Fibroblast of pulmonary artery (primary cell): ENCODE measurements at regions not wholly inside any gene's neighbourhood (a gene's known extent, or its start where the extent isn't known, plus 50 kb on each side); places are given as distances from the start of the nearest gene placed in this dataset.
"Not testable (repeated sequence)": the region's sequence is repeated elsewhere in the genome, so short reads cannot be mapped to it uniquely, and the experiment has no call there.

Experiments
- DNase-seq: peaks from one replicate; pipeline ENCODE4 v3.0.0-alpha.2; 2010; ENCODE audit warnings: low read depth
- H3K4me3 ChIP-seq: replicated peaks from 2 replicates; pipeline ENCODE4 v1.5.1; 2011; ENCODE audit warnings: low read depth, mild to moderate bottlenecking, control low read depth, low read length, moderate library complexity
- TF ChIP-seq, protein P1 (sequence below): IDR thresholded peaks from 2 replicates; pipeline ENCODE4 v1.5.1; 2011; ENCODE audit warnings: mild to moderate bottlenecking, control low read depth, low read length, inconsistent platforms; ENCODE audit errors: missing control alignments

DNA sequence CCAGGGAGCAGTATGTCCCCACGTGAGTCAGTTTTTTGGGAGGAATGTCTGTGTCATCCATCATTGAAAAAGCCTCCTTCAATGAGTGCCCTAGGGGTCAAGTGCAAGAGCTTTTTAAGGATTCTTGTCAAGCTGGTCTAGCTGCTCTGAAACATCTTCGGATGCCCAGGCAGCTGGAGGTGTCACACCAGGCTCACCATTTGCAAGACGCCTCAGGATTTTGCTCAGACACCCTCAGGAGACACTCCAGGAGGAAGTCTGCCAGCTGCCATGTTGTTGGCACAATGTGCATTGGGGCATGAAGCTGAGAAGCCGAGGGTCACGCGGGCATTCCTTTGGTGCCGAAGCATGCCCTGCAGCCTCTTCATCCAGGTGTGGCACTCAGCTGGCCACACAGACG lies 111.1 kb upstream of the S1PR3 start:
- TF ChIP-seq, protein P1, sequence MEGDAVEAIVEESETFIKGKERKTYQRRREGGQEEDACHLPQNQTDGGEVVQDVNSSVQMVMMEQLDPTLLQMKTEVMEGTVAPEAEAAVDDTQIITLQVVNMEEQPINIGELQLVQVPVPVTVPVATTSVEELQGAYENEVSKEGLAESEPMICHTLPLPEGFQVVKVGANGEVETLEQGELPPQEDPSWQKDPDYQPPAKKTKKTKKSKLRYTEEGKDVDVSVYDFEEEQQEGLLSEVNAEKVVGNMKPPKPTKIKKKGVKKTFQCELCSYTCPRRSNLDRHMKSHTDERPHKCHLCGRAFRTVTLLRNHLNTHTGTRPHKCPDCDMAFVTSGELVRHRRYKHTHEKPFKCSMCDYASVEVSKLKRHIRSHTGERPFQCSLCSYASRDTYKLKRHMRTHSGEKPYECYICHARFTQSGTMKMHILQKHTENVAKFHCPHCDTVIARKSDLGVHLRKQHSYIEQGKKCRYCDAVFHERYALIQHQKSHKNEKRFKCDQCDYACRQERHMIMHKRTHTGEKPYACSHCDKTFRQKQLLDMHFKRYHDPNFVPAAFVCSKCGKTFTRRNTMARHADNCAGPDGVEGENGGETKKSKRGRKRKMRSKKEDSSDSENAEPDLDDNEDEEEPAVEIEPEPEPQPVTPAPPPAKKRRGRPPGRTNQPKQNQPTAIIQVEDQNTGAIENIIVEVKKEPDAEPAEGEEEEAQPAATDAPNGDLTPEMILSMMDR = no peak
- no peak for DNase-seq

DNA sequence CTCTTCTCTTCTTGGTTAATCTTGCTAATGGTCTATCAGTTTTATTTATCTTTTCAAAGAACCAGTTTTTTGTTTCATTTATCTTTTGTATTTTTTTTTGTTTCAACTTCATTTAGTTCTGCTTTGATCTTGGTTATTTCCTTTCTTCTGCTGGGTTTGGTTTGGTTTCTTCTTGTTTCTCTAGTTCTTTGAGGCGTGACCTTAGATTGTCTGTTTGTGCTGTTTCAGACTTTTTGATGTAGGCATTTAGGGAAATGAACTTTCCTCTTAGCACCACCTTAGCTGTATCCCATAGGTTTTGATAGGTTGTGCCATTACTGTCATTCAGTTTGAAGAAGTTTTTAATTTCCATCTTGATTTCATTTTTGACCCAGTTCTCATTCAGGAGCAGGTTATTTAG lies 107.0 kb upstream of the S1PR3 start:
- not testable (repeated sequence) for DNase-seq

More for the DNA sequence above, 111.1 kb upstream of the S1PR3 start:
- no peak overlapping the region for H3K4me3 ChIP-seq

DNA sequence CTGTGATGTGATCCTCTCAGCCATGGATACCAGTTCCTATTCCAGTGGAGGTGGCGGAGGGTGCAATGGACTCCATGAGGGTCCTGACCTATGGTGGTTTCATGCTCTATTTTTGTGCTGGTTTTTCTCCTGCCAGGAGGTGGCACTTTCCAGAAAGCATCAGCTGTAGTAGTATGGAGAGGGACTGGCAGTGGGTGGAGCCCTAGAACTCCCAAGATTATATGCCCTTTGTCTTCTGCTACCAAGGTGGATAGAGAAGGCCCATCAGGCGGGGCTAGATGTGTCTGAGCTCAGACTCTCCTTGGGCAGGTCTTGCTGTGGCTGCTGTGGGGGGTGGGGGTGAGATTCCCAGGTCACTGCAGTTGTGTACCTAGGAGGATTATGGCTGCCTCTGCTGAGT lies 104.5 kb upstream of the S1PR3 start:
- DNase-seq, H3K4me3 ChIP-seq: not testable (repeated sequence)

More for the DNA sequence above, 107.0 kb upstream of the S1PR3 start:
- H3K4me3 ChIP-seq = not testable (repeated sequence)

DNA sequence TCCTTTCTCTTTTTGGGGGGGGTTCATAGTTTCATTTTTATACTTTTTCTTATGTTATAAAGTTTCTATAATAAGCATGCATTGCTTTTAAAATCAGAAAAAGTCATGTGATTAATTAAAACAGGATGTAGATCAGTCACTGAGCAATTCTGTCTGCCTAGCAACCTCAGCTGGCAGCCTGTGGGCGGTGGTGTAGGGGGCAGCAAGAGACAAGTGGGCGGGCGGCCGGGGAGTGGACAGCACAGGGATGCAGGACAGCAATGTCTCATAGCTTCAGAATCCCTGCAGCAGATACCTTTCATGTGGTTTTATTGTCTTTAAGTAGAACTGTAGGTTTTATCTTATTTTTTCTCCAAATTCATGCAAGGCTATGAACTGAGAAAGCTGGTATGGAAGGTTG lies 101.9 kb upstream of the S1PR3 start:
- DNase-seq = no peak
- no peak overlapping the region for H3K4me3 ChIP-seq
- TF ChIP-seq, protein P1 = no peak

DNA sequence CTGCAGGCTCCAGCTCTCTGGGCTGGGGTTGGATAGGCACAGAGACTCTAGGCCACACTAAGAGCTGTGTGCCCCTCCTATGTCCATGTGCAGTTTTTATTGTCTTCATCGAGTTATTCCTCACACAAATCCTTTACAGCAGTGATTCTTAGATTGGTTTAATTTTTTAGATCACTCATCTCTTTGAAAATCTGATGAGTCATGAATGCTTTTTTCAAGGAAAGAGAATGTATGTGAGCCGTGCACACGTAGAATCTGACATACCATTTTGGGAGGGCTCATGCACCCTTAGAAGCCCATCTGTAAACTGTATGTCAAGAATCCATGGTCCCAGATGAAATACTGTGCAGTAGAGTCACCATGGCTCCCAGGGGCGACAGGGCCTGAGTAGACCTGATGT lies 100.7 kb upstream of the S1PR3 start:
- no peak overlapping the region for H3K4me3 ChIP-seq
- no peak for DNase-seq
- TF ChIP-seq, protein P1 = no peak

DNA sequence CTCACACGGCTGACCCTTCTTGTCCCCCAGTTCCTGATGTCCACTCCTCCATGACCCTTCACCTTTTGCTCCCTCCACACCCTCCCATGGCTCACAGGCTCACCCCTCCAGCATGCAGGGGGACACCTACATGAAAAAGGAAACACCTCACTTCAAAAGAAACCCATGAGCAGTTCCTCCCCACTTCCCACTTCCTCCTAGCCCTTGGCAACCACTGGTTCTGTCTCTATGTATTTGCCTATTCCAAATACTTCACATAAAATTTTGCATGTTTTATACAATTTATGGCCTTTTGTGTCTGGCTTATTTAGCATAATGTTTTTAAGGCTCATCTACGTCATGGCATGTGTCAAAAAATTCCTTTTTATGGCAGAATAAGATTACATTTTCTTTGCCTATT lies 100.2 kb upstream of the S1PR3 start:
- TF ChIP-seq, protein P1 = no peak
- no peak for DNase-seq

DNA sequence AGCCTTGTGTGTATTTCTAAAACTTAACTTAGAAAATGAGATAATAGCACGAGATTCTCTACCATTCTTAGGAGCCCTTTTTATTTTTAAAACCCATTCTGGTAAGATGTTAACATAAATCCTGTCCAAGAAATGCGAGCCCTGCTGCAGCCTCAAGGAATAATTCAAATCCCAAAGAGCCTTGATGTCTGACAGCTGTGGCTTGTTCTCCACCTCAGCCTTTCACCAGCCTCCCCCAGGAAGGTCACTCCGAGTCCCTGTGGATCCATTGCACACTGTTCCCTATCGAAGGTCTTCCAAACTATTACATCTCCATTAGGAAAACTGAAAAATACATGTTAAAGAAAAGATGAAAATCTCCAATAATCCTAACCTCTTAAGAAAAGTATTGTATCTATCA lies 98.5 kb upstream of the S1PR3 start:
- TF ChIP-seq, protein P1 = no peak
- no peak overlapping the region for H3K4me3 ChIP-seq
- no peak for DNase-seq

More for the DNA sequence above, 100.2 kb upstream of the S1PR3 start:
- H3K4me3 ChIP-seq = no peak overlapping the region

DNA sequence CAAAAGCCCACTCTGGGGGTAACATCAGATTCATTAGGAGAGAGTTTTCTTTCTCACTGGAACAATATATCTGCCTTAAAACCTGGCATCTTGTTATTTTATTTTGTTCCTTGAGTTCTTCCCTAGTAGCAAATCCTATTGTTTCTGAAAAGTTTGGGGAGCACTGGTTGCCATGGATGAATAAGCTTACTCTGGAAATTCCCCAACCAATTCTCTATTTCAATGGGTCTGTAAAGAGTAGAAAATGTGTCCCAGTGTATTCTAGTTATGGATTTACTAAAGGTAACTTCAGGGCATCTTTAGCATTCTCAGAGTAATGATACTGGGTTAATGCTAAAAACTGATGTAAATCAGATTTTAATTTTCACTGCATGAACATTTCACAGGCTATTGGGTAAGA lies 94.2 kb upstream of the S1PR3 start:
- TF ChIP-seq, protein P1 = no peak

More for the DNA sequence above, 94.2 kb upstream of the S1PR3 start:
- no peak for DNase-seq
- H3K4me3 ChIP-seq = no peak overlapping the region
